Loucy (cell line): ENCODE measurements at regions not wholly inside any gene's neighbourhood (a gene's known extent, or its start where the extent isn't known, plus 50 kb on each side); places are given as distances from the start of the nearest gene placed in this dataset.

ENCODE experiments used
- H2AFZ ChIP-seq: fragments of 200-600 bp; sonication (generic); 2 replicates; pipeline ENCODE4 v1.6.0; 2016; ENCODE audit warnings: antibody characterized with exemption, mild to moderate bottlenecking, low read length, moderate library complexity
- H3F3A ChIP-seq: fragments of 200-600 bp; 2 replicates; pipeline ENCODE4 v1.6.0; 2016; ENCODE audit warnings: antibody characterized with exemption, low read depth, mild to moderate bottlenecking
- H3K27me3 ChIP-seq: fragments of 200-600 bp; sonication (generic); 2 replicates; pipeline ENCODE4 v1.6.1; 2014; ENCODE audit warnings: low read length, mild to moderate bottlenecking; ENCODE audit not compliant: insufficient read depth, poor library complexity, severe bottlenecking
- H3K36me3 ChIP-seq: fragments of 200-600 bp; sonication (generic); 2 replicates; pipeline ENCODE4 v1.6.1; 2016; ENCODE audit warnings: low read length; ENCODE audit not compliant: insufficient read depth
- H3K4me1 ChIP-seq: fragments of 200-600 bp; sonication (generic); 2 replicates; pipeline ENCODE4 v1.5.1; 2014; ENCODE audit warnings: low read length, mild to moderate bottlenecking; ENCODE audit not compliant: insufficient read depth, poor library complexity, severe bottlenecking
- H3K4me2 ChIP-seq: fragments of 200-600 bp; sonication (generic); 2 replicates; pipeline ENCODE4 v1.6.0; 2014; ENCODE audit warnings: antibody characterized with exemption, low read length, low read depth, mild to moderate bottlenecking; ENCODE audit not compliant: poor library complexity, severe bottlenecking
- H3K4me3 ChIP-seq: fragments of 200-600 bp; sonication (generic); 2 replicates; pipeline ENCODE4 v1.5.1; 2014; ENCODE audit warnings: low read length, mild to moderate bottlenecking, mixed read lengths; ENCODE audit not compliant: poor library complexity, severe bottlenecking
- H3K79me2 ChIP-seq: fragments of 200-600 bp; sonication (generic); 2 replicates; pipeline ENCODE4 v1.6.1; 2014; ENCODE audit warnings: low read length; ENCODE audit not compliant: insufficient read depth
- H3K9ac ChIP-seq: fragments of 200-600 bp; sonication (generic); 2 replicates; pipeline ENCODE4 v1.6.0; 2014; ENCODE audit warnings: mild to moderate bottlenecking, low read depth, low read length, moderate library complexity; ENCODE audit not compliant: poor library complexity, severe bottlenecking
- H3K9me2 ChIP-seq: fragments of 200-600 bp; sonication (generic); replicated peaks from 2 replicates; pipeline ENCODE4 v1.6.1; 2016; ENCODE audit warnings: low read depth, low read length, mixed read lengths
- H3K9me3 ChIP-seq: fragments of 200-600 bp; sonication (generic); 2 replicates; pipeline ENCODE4 v1.6.1; 2014; ENCODE audit warnings: mild to moderate bottlenecking, antibody characterized with exemption, low read length, low read depth; ENCODE audit not compliant: insufficient read depth
- H4K20me1 ChIP-seq: fragments of 200-600 bp; sonication (generic); 2 replicates; pipeline ENCODE4 v1.6.0; 2014; ENCODE audit warnings: antibody characterized with exemption, low read length, mild to moderate bottlenecking; ENCODE audit not compliant: insufficient read depth, poor library complexity, severe bottlenecking
- EZH2phosphoT487 ChIP-seq: fragments of 200-600 bp; IDR thresholded peaks from 2 replicates; pipeline ENCODE4 v1.6.1; 2018; ENCODE audit warnings: antibody characterized with exemption, mild to moderate bottlenecking, moderate library complexity, borderline replicate concordance
- TF ChIP-seq, protein P1 (sequence below): fragments of 200-600 bp; sonication (generic); conservative IDR thresholded peaks from 2 replicates; pipeline ENCODE4 v1.5.1; 2014; ENCODE audit warnings: mild to moderate bottlenecking, antibody characterized with exemption, low read length

DNA sequence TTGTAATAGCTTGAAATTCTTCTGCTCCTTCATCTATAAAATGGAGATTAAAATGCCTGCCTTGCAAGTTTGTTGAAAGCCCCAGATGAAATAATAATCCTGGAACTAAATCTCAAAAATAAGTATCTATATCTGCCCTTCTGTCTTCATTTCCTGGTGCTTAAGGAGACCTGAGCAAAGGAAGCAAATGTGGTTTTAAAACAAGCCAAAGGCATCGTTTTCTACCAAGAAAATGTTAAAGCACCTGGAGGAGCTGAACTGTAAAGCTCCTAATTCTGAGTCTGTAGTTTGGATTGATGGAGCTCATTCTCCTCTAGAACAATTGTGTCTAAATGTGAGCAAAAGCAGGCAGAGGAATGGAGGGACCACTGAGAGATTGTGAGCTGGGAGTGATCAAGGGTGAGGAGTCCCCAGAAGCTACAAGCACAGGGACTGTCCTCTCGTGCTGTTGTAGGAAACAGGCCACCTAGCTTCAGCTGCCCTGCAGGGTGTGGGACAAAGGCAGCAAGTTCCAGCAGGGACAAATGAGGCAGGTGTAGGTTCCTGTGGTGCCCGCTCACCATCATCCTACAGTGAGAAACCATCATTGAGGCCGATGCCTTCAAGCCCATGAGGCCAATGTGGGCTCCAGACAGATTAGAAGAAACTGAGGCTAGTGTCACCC lies 420.7 kb upstream of the TRIB2 start:
- TF ChIP-seq EZH2phosphoT487: no peak
- TF ChIP-seq, protein P1, sequence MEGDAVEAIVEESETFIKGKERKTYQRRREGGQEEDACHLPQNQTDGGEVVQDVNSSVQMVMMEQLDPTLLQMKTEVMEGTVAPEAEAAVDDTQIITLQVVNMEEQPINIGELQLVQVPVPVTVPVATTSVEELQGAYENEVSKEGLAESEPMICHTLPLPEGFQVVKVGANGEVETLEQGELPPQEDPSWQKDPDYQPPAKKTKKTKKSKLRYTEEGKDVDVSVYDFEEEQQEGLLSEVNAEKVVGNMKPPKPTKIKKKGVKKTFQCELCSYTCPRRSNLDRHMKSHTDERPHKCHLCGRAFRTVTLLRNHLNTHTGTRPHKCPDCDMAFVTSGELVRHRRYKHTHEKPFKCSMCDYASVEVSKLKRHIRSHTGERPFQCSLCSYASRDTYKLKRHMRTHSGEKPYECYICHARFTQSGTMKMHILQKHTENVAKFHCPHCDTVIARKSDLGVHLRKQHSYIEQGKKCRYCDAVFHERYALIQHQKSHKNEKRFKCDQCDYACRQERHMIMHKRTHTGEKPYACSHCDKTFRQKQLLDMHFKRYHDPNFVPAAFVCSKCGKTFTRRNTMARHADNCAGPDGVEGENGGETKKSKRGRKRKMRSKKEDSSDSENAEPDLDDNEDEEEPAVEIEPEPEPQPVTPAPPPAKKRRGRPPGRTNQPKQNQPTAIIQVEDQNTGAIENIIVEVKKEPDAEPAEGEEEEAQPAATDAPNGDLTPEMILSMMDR: no peak
- Histone ChIP-seq H4K20me1 (no peaks in the 10 kb centered on the region), H3F3A (no peaks in the 10 kb centered on the region), H2AFZ (peak overlapping the region; percentile 22; the same call in 1 of the 2 replicates), H3K9ac (peak overlapping the region; percentile 5), H3K4me2 (peak overlapping the region; percentile 48), H3K36me3 (no peaks in the 10 kb centered on the region), H3K9me2 (no peaks in the 10 kb centered on the region), H3K4me1 (peaks cover 30% of the 10 kb centered on the region), H3K4me3 (peak overlapping the region; percentile 17), H3K79me2 (no peaks in the 10 kb centered on the region), H3K9me3 (no peaks in the 10 kb centered on the region; the same call in 1 of the 2 replicates), H3K27me3 (no peaks in the 10 kb centered on the region)

DNA sequence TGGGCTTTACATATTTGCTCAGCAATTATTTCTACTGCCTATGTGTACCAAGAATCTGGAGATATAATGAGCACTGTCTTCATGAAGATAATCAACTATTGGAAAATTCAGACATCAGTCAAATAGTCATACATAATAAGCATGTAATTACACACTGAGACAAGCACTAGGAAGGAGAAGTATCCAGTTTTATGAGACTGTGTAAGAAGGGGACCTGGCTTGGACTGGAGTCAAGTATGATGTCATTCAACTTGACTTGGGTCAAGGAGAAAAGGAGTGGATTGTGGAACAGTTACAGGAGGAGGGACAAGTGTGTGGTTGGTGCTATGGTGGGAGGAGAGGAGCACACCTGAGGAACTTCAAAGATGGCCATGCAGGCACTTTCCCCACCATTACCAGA lies 419.8 kb upstream of the TRIB2 start:
- no peaks in the 10 kb centered on the region for H3F3A ChIP-seq
- no peaks in the 10 kb centered on the region; the same call in 1 of the 2 replicates for H3K9me3 ChIP-seq
- H3K36me3 ChIP-seq: no peaks in the 10 kb centered on the region
- H3K79me2 ChIP-seq: no peaks in the 10 kb centered on the region
- no peak overlapping the region for H3K9ac ChIP-seq
- H3K27me3 ChIP-seq: no peaks in the 10 kb centered on the region
- peaks cover 35% of the 10 kb centered on the region for H3K4me1 ChIP-seq
- H4K20me1 ChIP-seq: no peaks in the 10 kb centered on the region
- H2AFZ ChIP-seq: no peak overlapping the region
- TF ChIP-seq EZH2phosphoT487: no peak
- TF ChIP-seq, protein P1: no peak
- no peak overlapping the region for H3K4me2 ChIP-seq
- H3K4me3 ChIP-seq: no peak overlapping the region
- no peaks in the 10 kb centered on the region for H3K9me2 ChIP-seq

DNA sequence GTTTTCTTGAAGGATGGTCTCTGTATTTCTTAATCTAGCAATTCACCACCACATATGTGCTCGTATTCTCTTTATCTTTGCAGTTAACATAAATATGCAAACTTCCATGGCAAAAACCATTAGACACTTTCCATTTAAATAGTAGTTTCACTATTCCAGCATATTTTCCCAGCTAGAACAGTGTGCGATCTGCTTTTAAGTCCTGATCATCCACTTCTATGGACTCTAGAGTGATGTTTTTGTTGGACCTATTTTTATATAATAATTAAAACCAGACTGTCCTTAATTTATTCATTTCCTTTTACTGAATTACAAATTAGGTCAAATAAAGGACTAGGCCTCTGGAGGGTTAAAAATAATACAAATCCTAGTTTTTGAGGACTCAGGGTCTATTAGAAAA lies 418.4 kb upstream of the TRIB2 start:
- no peaks in the 10 kb centered on the region for H3K36me3 ChIP-seq
- no peak overlapping the region for H3K4me2 ChIP-seq
- TF ChIP-seq, protein P1: no peak
- no peak for TF ChIP-seq EZH2phosphoT487
- no peaks in the 10 kb centered on the region for H3K27me3 ChIP-seq
- no peaks in the 10 kb centered on the region for H4K20me1 ChIP-seq
- H3F3A ChIP-seq: no peaks in the 10 kb centered on the region
- H3K79me2 ChIP-seq: no peaks in the 10 kb centered on the region
- H3K9me3 ChIP-seq: no peaks in the 10 kb centered on the region; the same call in 1 of the 2 replicates
- no peak overlapping the region for H3K4me3 ChIP-seq
- no peaks in the 10 kb centered on the region for H3K9me2 ChIP-seq
- peaks cover 48% of the 10 kb centered on the region for H3K4me1 ChIP-seq
- H2AFZ ChIP-seq: no peak overlapping the region
- no peak overlapping the region for H3K9ac ChIP-seq
